Heart left ventricle (tissue), 13 donors: ENCODE measurements at regions not wholly inside any gene's neighbourhood (a gene's known extent, or its start where the extent isn't known, plus 50 kb on each side); places are given as distances from the start of the nearest gene placed in this dataset.

Experiments used
- POLR2A ChIP-seq, 2 donors: fragments of 450-650 bp; IDR thresholded peaks; one replicate each; pipeline ENCODE4 v1.6.1; 2017; ENCODE audit warnings: antibody characterized with exemption in 2 of 2, mild to moderate bottlenecking in 2 of 2, moderate library complexity in 2 of 2
- TF ChIP-seq, protein P1 (sequence below), 12 donors: fragments of 200-600 bp; sonication (generic) in 4 of 12; IDR thresholded peaks; one replicate each; pipeline versions ENCODE4 v1.5.0 to v1.8.0; 2018 to 2022; ENCODE audit warnings: antibody characterized with exemption in 12 of 12, mild to moderate bottlenecking in 5 of 12
- donor health status: ischemic (EF 13 %, LVEDD 7.1; RV severe dilation, severe dysfunction).
- donor health status: DM: no; HTN: yes; CAD: no.
- donor health status: DM: no; HTN: no; CAD: no.
- donor health status: ischemic (EF 25% LVEDD 6.9; RV normal size, moderate dysfunction).
- donor health status: ischemic (EF 25% LVEDD 5.7; RV mildly dilated, moderate dysfunction).
- donor health status: ischemic (EF 35%, LVEDD 5.7; RV mildly dilated, moderate dysfunction).
- donor health status: nonischemic (EF 11% LVEDD 7.7; RV severe dilation, severe dysfunction).
- donor health status: DM: yes; HTN: yes; CAD: no.
- donor health status: PGD.
- donor health status: ischemic (EF 29% LVEDD 5.4; RV normal size, mild dysfunction).
- donor health status: nonischemic (EF 23%, LVEDD 6.1; RV moderate dilation, normal function).

DNA sequence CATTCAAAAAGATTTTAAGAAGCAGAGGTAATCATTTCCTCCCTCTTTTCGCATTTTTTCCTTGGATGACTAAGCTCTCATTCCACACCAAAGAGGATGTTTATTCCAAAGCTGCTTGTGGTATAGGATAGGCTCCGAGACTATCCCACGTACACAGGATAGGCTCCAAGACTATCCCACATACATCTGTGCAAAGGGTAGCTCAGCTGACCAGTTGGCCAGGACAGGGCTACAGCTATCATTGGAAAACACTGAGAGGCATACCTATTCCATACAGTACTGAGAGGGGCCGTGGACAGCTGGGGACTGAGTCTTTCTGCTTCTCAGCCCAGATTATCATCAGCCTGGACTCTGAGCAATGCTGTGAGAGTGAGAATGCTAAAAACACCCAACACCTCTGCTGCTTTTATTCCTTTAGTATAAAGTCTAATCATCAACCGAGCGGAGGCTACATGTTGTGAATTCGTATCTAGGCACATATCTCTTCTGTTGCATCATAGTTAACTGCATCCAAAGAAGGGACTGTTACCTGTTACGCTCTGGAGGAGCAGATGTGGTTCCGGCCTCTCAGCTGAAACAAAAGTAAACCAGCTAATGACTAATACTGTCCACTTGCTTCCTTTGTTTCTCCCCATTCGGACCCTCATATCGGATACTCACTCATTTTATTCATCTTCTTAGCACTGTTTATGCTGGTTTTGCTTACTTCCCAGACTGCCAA, 141.0 kb downstream of the TNFSF18 start:
- TF ChIP-seq, protein P1, sequence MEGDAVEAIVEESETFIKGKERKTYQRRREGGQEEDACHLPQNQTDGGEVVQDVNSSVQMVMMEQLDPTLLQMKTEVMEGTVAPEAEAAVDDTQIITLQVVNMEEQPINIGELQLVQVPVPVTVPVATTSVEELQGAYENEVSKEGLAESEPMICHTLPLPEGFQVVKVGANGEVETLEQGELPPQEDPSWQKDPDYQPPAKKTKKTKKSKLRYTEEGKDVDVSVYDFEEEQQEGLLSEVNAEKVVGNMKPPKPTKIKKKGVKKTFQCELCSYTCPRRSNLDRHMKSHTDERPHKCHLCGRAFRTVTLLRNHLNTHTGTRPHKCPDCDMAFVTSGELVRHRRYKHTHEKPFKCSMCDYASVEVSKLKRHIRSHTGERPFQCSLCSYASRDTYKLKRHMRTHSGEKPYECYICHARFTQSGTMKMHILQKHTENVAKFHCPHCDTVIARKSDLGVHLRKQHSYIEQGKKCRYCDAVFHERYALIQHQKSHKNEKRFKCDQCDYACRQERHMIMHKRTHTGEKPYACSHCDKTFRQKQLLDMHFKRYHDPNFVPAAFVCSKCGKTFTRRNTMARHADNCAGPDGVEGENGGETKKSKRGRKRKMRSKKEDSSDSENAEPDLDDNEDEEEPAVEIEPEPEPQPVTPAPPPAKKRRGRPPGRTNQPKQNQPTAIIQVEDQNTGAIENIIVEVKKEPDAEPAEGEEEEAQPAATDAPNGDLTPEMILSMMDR (IDR thresholded peaks at IDR 0.05), result no peak
- TF ChIP-seq POLR2A (IDR thresholded peaks at IDR 0.05), result no peak
